Medulla oblongata (tissue), 1 donor: ENCODE measurements at regions not wholly inside any gene's neighbourhood (a gene's known extent, or its start where the extent isn't known, plus 50 kb on each side); places are given as distances from the start of the nearest gene placed in this dataset.

ENCODE experiments used
- DNase-seq: peaks from one replicate; pipeline ENCODE4 v3.0.0-alpha.2; 2015; ENCODE audit errors: extremely low spot score

DNA sequence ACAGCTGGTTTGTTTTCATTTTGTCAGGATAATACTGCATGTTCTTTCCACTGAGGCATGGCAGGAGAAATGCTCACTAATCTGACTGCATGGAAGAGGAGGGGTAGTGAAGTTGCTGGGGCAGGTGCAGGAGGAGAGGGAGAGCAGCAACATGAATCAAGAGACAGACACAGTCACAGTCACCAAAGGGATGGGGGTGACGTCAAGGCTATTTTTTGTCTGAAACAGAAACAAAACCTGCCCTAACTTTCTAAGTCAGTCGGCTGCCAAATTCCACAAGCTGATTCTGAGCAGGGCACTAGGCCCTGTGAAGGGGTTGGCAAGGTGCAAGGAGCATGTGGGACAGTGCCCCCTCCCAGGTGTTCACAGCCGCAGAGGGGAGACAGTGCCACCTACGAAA, 186.6 kb upstream of the NSMCE3 start:
- no peak for DNase-seq

DNA sequence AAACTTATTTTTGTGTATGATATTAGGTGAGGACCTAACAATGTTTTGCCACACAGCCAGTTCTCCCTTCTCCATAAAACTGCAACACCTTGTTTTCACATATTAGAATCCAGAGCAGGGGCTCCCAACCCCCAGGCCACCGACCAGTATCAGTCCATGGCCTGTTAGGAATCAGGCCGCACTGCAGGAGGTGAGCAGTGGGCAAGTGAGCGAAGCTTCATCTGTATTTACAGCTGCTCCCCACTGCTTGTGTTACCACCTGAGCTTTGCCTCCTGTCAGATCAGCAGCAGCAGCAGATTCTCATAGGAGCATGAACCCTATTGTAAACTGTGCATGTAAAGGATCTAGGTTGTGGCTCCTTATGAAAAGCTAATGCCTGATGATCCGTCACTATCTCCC, 185.9 kb upstream of the NSMCE3 start:
- DNase-seq = no peak

DNA sequence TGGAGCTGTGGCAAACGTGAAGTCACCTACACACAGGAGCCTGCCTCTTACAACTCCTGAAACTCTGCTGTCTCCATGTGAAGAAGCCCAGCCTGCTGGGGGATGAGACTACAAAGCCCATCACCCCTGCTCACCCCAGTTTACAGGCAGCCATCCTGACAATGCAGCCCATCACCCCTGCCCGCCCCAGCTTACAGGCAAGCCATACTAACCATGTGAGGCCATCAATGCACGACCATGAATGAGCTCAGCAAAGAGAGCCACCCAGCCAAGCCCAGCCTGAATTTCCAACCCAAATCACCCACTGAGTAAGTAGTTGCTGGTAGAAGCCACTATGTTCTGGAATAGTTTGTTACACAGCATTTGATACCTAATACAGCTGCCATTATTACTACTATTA, 185.4 kb upstream of the NSMCE3 start:
- no peak for DNase-seq

DNA sequence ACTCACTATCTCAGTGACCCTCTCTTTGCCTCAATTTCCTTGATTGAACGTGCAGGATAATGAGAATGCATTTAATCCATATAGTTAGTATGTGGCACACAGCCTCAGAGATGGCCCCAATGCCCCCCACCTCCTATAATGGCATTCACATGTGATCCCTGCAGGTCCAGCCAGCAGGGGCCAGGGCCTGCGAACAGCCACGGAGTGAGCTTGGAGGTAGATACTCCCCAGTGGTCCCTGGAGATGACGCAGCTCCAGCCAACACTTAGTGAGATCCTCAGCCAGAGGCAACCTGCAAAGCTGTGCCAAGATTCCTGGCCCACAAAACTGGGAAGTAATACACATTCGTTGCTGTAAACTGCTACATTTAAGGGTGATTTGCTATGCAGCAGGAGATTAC, 184.9 kb upstream of the NSMCE3 start:
- DNase-seq = no peak

DNA sequence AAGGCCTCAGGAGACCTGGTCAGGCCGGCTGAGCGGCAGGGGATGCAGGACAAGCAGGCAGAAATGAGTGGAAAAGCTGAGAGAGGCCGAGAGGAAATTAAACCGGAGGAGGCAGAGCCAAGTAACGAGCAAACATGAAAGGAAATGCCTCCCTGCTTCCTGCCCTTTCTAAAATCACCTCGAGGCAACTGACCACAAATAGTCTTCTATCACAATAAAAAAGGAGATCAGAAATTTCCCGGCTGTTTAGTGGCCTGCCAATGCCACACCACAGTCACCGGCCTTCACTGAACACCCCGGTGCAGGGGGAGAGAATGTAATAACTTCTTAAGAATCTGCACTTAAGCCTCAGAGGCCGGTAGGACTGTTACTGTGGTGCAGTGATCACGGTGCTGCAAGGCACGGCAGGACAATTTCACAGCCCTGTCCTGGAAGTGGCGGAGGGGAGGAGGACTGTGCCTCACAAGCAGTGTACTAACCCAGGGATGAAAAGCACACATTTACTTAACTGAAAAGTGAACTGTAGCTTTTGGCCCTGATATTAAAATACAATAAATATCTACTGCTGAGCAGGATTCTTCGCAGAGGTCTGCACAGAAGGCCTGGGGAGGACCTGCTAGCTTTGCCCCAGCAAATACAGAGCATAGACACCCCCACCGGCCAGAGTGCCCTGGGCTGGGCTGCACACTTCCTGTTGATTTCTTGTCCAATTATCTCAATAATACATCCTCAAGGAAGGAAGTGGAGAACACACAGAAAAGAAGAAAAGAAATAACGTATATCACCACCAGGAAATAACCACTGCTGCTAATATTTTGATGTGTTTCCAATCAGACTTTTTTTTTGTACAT, 183.5 kb upstream of the NSMCE3 start:
- DNase-seq = no peak

DNA sequence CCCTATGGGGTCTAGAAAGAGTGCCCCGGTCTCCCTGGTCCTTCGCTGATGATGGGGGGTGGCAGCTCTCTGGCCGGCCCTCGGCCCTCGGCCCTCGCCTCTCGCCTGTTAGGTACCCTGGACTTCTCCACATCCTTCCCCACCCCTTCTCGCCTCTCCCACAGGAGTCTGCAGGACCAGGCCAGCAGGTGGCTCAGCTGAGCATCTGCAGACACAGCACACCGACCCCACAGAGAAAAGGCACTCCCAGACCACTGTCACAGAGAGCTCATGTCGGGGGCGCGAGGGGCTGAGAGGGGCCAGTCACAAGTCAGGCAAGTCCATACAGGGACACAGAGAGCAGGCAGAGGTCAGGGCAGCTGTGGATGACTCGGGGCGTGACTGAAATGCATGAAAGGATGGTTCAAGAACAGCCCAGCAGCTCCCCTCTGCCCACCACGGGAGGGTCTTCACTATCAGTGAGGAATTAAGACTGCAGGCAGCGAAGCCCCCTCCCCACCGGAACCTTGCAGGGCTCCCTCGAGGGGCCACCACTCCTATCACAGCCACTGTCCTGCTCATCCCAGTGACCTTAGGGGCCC, 181.7 kb upstream of the NSMCE3 start:
- no peak for DNase-seq

DNA sequence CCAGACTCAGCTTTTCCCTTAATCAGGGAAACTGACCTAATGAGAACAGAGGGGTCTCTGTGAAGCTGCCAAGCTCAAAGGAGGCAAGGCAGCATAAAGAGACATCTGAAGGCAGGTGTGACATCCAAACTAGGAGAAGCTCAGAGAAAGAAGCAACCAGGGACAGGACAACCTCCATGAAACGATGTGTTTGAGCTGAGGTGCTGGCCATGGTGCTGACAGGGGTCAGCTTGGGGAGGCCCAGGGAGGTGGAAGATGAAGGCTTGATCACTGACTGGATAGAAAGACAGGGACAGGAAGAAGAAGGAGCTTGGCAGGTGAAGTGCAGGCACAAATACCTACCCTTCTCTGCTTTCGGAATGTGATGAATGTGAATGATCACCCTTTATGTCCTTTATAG, 179.5 kb upstream of the NSMCE3 start:
- DNase-seq = no peak

DNA sequence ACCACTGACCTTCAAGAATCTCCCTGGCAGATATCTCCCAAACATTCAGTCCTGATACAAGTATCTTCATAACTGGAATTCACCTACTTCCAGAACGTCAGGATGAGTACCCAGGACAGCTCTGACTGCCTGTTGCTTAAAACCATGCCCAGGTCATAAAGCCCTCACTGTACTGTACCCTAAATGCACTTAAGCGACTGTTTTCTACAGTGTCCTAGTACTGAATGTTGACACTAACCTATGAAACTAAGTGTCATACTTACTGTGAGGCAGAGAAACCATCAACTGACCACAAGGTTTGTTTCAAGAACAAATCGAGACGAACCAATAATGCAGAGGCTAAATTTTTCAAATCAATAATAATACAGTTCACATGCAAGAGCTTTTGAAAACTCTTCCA, 178.7 kb upstream of the NSMCE3 start:
- DNase-seq = no peak

DNA sequence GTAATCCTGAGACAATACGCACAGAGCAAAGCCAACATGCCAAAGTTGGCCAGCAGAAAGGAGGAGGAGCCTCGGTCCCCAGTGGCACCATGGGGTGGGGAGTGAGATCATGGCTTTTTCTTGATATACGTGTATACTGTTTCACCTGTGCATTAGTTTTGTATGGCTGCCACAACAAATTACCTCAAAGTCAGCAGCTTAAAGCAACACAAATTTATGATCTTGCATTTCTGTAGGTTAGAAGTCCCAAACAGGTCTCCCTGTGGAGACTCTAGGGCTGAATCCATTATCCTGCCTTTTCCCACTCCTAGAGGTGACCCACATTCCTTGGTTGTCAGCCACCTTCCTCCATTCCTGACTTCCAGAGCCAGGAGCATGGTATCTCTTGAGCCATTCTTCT, 176.9 kb upstream of the NSMCE3 start:
- DNase-seq = no peak

DNA sequence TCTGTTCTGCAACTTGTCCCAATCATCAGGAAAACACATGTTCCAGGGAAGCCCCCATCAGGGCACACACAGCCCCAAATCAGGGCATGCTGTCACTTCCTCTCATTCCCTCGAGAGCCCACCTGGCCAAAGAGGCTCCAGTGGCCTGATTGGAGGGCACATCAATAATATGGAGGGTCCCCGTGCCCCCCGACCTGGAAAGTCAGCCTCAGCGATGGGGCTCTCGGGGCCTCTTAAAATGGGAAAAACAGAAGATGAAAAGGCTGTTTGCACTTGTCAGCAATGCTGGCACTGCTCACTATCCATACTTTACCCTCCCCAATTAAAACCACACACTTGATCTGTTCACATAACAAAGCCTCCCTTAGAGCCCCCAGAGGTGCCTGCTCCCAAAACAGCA, 172.9 kb upstream of the NSMCE3 start:
- no peak for DNase-seq

DNA sequence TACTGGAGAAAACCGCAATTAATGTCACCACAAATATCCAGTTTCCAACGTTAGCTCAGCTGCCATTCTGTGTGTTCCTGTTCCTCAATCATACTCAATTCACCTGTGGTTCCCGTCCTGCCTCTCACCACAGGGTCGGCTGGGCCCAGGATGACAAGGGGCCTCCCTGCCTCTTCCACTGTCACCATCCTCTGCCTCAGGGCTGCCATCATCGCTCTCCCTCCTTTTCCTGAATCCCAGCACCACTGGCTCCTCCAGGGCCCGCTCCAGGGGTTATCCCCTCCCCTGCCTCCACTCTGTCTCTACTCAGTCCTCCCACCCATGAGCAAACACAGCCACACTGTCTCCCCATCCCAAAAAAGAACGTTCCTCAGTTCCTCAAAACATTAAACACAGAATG, 170.9 kb upstream of the NSMCE3 start:
- no peak for DNase-seq

DNA sequence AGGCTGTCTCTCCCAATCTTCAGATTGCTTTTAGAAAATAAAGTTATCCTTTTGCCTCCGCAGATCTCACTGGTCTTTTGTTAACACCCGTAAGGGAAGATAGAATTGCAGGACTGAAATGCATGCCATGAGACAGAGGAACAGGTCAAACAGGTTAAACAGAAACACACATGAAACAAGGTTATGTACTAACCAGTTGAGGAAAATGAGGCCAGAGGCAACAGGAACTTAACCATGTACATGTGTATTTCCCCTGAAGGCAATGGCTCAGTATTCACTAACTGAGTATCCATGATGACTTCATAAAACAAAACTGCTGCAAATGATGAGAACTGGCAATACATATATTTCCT, 169.1 kb upstream of the NSMCE3 start:
- no peak for DNase-seq

DNA sequence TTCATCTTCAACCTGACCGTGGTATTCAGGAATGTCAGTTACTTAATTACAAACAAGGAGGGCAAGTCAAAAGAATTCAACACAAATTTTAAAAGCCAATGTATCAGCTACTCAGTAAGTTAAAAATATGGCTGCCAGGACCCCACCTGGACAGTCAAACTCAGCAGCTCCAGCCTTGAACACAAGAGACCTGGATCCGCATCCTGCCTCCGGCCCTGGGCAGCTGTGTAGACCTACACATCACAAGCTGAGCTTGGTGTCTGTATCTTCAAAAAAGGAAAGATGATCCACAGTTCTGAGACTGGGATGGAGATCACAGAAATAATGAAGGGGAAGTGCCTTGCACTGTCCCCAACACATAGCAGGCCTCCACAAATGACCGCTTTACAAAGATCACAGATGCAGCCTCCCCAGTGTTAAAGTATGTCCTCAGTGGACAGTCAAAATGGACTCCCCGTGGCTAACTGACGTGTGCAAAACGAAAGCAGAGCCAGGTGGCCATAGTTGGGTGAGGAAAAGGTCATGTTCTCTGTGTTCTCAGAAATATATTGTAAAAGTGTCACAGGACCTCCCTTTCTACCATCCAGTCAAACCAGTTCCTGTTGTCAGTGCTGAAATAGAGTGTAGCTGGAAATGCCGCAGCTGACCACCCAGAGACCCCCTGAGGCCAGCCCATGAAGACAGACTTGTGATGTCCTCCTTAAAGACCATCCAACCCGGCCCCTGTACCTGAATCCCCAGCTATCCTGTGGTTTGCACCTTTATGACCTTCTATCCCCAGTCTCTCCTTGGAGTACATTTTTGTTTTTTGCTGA, 168.5 kb upstream of the NSMCE3 start:
- no peak for DNase-seq

DNA sequence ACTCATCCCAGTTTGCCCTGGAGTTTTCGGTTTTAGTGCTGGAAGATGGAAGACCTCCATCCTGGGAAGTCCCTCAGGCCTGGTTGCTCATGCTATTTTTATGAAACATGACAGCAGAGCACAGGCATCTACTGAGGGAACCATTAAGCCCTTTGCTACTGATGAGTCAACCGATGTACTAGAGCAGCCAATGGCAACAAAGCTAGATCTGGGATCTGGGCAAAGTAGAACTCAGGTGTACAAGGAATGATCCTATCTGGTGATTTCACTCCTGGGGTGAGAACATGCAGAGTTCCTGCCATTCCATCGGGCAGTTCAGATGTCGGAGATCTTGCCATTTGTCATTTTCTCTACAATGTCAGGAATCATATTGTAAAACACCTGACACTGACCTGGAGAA, 166.2 kb upstream of the NSMCE3 start:
- no peak for DNase-seq

DNA sequence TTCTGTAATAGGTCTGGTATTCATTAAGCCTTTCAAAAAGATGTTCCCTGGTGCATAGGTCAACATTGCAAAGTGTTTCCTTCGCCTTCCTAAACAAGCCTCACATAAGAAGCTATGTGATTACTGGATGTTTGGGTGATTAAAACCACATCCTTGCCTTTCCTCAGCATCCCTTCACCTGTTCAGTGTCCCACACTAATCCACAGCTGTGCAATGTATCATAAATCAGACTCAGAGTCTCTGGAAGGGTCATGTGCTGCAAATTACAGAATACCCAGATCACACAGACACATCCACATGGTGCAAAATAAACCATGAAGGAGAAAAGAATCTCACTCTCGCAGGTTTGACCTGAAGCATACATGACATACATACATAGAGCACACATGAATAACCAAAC, 164.7 kb upstream of the NSMCE3 start:
- DNase-seq = no peak

DNA sequence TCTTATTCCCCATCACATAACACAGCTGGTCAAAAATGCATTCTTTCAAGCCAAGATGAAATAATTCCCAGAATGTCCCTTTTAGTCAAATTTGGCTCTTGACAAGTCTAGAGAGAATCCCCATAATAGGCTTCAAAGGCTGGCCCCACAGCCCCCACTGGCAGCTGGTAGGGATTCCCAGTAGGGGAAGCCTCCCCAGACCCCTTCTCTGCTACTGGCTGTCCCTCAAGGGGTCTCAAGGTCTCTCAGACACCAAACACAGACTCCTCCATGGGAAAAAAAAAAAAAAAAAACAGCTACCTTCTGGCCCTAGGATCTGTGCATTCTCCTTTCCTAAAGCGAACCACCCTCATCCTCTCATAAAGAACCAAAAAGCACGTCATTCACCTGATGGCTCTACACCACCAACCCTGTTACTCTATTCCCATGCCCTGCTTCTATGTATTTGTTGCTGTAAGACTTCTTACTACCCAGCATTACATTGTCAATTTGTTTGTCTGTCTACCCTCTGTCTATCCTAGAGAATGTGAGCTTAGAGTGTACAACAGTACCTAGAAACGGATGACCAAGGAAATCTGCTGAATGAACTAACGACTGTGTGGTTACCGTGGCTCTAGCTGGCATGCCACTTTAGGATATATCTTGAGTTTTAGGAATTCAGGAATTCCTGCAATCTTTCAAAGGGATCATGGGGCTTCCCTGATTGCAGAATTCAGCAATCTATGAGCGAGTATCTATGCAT, 164.1 kb upstream of the NSMCE3 start:
- DNase-seq = no peak

DNA sequence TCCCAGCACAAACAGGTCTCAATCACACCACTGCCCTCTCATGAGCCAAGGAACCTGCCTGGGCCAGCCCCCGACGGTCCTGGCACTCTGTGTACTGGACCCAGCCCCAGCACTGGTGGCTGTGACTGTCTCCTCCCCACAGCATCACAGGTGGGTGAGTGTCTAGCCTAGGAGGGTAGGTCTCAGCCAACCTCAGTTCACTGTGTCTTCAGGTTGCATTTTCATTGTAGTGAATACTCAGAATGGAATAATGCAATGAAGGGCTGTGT, 163.4 kb upstream of the NSMCE3 start:
- no peak for DNase-seq

DNA sequence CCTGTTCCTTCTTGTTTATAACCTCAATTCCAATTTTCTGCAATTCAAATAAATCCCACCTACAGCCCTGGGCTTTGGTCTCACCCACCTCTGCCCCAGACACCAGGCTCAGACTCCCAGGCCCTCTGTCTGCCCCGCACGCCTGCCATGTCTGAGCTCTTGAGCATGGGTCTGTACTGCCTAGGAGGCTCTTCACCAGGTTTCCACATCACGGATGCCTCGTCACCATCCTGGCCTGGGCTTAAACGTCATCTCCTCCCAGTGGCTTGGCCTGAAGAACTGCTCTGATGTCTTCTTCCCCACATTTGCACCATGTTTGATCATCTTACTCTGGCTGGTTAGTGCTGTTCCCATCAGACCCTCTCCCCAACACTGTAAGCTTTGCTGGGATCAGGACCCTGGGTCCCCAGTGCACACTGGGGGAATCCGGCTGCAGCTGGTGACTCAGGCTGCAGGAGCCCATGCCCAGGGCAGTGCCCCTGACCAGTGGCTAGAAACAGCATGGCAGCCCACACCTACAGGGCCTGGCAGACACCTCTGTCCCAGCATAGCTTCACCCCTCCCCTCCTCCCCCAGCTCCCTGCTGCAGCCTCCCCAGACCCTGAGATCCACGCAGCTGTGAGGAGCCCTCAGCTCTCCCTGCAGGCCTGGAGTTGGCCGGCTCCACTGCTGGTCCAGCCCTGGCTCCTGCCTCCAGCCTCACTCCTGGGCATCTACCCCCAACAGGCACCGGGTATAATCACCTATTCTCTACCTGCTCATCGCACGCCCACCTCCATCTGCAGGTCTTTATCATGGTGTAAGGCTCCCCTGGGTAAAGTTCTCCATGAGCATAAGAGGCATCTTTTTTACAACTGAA, 162.8 kb upstream of the NSMCE3 start:
- DNase-seq = no peak

DNA sequence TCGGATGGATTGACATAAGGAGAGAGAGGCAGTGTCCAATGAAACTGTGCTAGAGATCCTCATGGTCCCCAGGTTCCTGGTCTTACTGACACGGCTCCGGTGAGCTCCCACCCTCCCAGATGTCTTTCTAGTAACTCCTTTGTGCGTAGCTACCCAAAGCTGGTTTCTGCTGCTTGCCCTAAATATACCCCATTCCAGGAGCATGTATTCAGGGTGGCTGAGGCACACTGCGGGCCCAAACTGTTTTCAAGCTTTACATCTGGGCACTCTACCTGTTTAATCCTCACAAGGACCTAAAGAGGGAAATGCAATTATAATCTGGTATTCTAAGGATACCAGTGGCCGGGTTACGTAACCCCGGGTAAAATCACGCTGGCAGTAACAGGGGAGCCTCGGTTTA, 161.2 kb upstream of the NSMCE3 start:
- DNase-seq = no peak

DNA sequence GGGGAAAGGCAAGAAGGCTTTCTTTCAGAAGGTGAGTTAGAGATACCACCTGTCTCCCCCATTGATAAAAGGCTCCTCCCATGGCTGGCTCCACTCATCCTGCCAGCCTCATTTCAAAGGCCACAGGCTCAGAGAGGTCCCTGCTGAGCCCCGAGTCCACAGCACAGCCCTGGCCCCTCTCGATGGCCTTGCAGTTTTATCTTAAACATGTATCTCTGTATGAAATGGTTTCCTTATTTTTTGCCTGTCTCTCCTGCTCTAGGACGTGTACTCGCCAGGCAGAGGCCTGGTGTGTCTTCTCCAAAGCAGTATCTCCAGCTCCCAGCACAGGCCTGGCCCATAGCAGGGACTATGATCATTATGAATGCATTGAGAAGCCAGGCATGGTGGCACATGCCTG, 160.5 kb upstream of the NSMCE3 start:
- no peak for DNase-seq

DNA sequence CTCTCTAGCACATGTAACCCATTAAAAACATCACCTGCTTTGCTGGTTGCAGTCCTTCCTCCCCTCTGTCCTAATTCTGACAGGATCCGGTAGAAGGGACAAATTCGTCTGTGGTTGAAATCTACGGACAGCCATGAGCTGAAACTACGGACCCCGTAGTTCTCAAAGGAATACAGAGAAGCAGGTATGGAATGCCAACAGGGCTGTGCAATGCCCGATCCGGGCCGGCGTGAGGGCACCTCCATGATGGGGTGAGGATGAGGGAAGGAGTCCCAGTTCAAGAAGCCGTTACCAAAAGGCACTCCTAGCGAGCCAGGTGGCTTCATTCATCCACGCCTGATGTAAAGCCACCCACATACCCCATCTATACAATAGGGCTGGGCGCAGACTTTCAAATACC, 160.0 kb upstream of the NSMCE3 start:
- DNase-seq = no peak
